ENCODE measurements at regions not wholly inside any gene's neighbourhood (a gene's known extent, or its start where the extent isn't known, plus 50 kb on each side); places are given as distances from the start of the nearest gene placed in this dataset.

DNA sequence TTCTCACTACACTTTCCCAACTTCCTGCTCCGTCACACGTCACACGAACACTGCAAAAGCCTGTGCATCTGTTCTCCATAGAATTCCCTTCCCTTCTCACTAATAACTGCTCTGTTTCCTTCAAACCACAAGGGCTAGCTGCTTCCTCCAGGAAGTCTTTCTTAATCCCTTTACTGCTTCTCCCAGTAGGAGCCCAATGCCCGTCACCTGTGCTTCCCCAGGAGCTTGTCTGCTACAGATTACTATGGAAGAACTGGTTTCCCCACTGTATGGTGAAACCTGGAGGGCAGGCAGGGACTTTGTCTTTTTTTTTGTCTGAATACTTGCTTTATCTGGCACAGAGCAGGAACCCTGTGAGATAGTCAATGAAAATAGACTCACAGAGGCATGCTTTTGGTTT lies 444.7 kb upstream of the MAP3K7 start:
- TF ChIP-seq, protein P1, sequence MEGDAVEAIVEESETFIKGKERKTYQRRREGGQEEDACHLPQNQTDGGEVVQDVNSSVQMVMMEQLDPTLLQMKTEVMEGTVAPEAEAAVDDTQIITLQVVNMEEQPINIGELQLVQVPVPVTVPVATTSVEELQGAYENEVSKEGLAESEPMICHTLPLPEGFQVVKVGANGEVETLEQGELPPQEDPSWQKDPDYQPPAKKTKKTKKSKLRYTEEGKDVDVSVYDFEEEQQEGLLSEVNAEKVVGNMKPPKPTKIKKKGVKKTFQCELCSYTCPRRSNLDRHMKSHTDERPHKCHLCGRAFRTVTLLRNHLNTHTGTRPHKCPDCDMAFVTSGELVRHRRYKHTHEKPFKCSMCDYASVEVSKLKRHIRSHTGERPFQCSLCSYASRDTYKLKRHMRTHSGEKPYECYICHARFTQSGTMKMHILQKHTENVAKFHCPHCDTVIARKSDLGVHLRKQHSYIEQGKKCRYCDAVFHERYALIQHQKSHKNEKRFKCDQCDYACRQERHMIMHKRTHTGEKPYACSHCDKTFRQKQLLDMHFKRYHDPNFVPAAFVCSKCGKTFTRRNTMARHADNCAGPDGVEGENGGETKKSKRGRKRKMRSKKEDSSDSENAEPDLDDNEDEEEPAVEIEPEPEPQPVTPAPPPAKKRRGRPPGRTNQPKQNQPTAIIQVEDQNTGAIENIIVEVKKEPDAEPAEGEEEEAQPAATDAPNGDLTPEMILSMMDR (IDR thresholded peaks at IDR 0.05; ENCODE audit: borderline replicate concordance, insufficient read depth, low read depth, low read length), result no peak
- H3K4me3 ChIP-seq (ENCODE audit: low read depth, low read length), result no peak overlapping the region

DNA sequence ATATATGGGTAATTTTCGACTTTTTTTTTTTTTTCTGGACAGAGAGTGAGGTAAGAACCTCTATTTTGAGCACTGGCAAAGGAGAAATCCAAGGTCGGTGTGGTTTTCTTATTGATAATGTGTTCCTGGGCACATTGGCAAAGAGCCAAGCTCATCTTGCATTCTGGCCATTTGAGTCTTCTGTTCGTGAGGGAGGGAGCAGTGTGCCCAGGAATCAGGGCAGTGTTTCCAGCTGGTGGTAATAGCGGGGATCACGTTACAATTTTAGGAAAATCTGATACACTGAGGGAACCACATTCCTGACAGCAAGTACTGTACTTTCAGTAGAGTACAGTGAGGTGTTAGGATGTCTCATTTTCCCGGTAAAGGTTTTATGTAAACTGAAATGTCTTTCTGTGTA lies 442.3 kb upstream of the MAP3K7 start:
- no peak overlapping the region for H3K4me3 ChIP-seq (ENCODE audit: low read depth, low read length)
- TF ChIP-seq, protein P1 (IDR thresholded peaks at IDR 0.05; ENCODE audit: borderline replicate concordance, insufficient read depth, low read depth, low read length), result no peak

DNA sequence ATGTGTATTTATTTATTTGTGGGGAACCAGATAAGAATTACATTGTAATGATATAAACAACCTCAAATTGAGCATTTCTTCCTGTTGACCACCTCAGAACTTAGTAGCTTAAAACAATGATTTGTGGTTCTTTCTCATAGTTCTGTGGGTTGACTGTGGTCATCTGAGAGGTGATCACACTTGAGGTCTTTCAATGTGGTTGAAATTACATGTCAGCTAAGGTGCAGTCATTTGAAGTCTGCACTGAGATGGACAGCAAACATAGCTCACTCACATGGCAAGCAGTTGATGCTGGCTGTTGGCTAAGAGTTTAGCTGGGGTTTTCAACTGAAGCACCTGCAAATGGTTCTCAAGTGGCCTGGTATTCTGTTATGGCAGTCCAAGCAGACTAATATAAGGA lies 436.7 kb upstream of the MAP3K7 start:
- H3K4me3 ChIP-seq (ENCODE audit: low read depth, low read length), result no peak overlapping the region
- TF ChIP-seq, protein P1 (IDR thresholded peaks at IDR 0.05; ENCODE audit: borderline replicate concordance, insufficient read depth, low read depth, low read length), result no peak

DNA sequence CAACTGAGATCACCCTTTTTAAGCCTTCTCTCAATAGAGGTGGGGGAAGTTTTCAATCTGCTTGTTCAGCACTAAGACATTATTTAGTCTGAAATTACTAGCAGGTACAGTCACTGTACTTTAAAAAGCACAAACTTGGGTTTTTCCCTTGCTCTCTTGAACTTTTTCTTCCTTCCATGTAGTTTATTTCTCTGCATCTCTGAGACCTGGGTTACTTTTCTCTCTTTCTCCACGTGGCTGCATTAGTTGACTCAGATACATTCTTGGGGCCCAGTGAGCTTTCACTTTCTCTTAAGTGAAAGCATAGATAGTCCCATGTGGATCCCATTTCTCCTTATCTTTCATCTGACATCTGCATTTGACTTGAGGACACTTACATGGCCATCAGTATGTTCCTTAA lies 433.9 kb upstream of the MAP3K7 start:
- H3K4me3 ChIP-seq (ENCODE audit: low read depth, low read length), result no peak overlapping the region
- TF ChIP-seq, protein P1 (IDR thresholded peaks at IDR 0.05; ENCODE audit: borderline replicate concordance, insufficient read depth, low read depth, low read length), result no peak

DNA sequence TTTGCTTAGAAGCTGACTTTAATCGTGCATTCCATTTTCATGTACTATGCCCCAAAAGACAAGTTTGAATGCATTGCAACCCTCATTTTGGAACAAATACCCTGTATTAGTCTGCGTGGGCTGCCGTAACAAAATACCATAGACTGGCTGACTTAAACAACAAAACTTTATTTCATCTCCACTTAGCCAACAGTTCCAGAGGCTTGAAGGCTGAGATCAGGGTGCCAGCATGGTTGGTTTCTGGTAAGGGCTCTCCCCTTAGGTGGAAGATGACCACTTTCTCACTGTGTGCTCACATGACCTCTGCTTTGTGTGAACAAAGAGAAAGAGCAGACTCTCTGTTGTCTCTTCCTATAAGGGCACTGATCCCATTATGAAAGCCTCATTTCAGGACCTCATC lies 431.7 kb upstream of the MAP3K7 start:
- no peak overlapping the region for H3K4me3 ChIP-seq (ENCODE audit: low read depth, low read length)
- TF ChIP-seq, protein P1 (IDR thresholded peaks at IDR 0.05; ENCODE audit: borderline replicate concordance, insufficient read depth, low read depth, low read length), result no peak

DNA sequence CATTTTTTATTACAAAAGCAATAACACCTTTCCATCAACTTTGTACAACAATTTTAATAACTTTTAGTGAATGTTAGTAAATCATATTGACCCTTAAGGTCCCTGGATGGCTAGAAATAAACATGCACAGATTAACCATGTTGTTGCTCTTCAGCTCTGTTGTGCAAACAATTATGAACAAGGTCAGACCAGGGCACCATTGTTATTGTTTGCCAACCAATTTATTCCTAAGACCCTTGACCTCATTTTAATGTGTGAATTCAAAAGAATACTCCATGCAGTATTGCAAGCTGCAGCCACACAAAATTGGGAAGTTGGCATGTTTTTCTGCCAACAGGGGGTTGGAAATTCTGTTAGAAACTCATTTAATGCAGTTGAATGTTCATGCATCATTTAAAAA lies 426.6 kb upstream of the MAP3K7 start:
- TF ChIP-seq, protein P1 (IDR thresholded peaks at IDR 0.05; ENCODE audit: borderline replicate concordance, insufficient read depth, low read depth, low read length), result no peak
- H3K4me3 ChIP-seq (ENCODE audit: low read depth, low read length), result no peak overlapping the region

DNA sequence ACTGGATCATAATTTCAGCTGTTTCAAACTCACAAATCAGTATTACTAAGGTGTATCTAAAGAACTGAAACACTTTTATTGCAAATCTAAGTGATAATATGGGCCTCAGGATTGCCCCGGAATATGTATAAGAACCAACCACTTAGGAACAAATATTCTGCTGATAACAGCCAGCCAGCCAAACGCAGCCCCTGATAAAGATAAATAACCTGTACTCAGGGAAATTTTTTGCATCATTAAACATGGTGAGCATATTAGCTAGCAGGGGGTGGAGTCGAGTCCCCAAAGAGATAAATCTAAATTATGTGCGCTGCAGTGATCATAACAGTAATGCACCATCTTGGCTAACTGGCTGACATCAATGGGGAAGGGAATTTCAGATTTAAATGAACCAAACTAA lies 410.2 kb upstream of the MAP3K7 start:
- TF ChIP-seq, protein P1 (IDR thresholded peaks at IDR 0.05; ENCODE audit: borderline replicate concordance, insufficient read depth, low read depth, low read length), result no peak
- no peak overlapping the region for H3K4me3 ChIP-seq (ENCODE audit: low read depth, low read length)

Measured in GM12875 (cell line).